ENCODE measurements at regions not wholly inside any gene's neighbourhood (a gene's known extent, or its start where the extent isn't known, plus 50 kb on each side); places are given as distances from the start of the nearest gene placed in this dataset.

DNA sequence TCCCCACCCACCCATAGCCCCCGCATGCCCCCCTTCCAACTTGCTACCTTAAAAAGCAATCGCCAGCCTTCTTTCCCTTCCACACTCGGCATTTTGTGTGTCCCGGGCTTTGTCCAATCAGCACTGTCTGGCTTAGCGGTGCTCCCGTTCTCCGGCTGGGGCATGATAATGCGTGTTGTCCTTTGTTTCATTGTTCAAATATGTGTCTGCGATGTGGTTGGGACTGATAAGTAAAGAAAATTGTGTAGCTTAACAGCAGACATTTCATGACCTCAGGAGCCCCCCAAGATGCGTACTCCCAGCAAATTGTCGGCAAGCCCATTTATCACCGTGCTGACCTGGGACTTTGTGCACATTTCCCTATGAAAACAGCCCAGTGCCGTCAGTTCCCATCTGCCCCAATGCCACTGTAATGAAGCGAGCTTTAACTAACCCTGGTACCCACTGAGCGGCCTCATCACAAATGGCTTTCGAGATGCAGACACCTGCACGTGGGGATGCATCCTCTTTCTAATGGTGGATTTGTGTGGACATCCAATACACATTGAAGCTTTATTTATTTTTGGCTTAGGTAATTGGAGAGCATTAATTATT is 167.0 kb upstream of the E2F8 start:
- TF ChIP-seq, protein P1, sequence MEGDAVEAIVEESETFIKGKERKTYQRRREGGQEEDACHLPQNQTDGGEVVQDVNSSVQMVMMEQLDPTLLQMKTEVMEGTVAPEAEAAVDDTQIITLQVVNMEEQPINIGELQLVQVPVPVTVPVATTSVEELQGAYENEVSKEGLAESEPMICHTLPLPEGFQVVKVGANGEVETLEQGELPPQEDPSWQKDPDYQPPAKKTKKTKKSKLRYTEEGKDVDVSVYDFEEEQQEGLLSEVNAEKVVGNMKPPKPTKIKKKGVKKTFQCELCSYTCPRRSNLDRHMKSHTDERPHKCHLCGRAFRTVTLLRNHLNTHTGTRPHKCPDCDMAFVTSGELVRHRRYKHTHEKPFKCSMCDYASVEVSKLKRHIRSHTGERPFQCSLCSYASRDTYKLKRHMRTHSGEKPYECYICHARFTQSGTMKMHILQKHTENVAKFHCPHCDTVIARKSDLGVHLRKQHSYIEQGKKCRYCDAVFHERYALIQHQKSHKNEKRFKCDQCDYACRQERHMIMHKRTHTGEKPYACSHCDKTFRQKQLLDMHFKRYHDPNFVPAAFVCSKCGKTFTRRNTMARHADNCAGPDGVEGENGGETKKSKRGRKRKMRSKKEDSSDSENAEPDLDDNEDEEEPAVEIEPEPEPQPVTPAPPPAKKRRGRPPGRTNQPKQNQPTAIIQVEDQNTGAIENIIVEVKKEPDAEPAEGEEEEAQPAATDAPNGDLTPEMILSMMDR (IDR thresholded peaks at IDR 0.05; ENCODE audit: low read depth, low read length), result no peak
- TF ChIP-seq EZH2phosphoT487 (IDR thresholded peaks at IDR 0.05; ENCODE audit: low read depth), result no peak
